AG08395 (cell line): ENCODE measurements at regions not wholly inside any gene's neighbourhood (a gene's known extent, or its start where the extent isn't known, plus 50 kb on each side); places are given as distances from the start of the nearest gene placed in this dataset.

Experiments used
- DNase-seq: peaks from one replicate; pipeline ENCODE4 v3.0.0; 2012; ENCODE audit warnings: mixed read lengths, low spot score

- no peak for DNase-seq
These were observed 630.4 kb downstream of the PRELID2 start for GRCh38 chr5:145204743-145205142.

GRCh38 chr5:145203193-145203592 lies 631.9 kb downstream of the PRELID2 start:
- DNase-seq, result no peak

- DNase-seq, result no peak
These were observed 636.4 kb downstream of the PRELID2 start for GRCh38 chr5:145198525-145199260.

GRCh38 chr5:145189746-145190145 lies 645.4 kb downstream of the PRELID2 start:
- no peak for DNase-seq

- DNase-seq, result no peak
These were observed 654.8 kb downstream of the PRELID2 start for GRCh38 chr5:145180371-145180770.

GRCh38 chr5:145178641-145179523 lies 656.3 kb downstream of the PRELID2 start:
- no peak for DNase-seq

GRCh38 chr5:145176041-145176440 lies 659.1 kb downstream of the PRELID2 start:
- no peak for DNase-seq

GRCh38 chr5:145166110-145166509 lies 669.0 kb downstream of the PRELID2 start:
- DNase-seq, result no peak

GRCh38 chr5:145163876-145164275 lies 671.3 kb downstream of the PRELID2 start:
- DNase-seq, result no peak

GRCh38 chr5:145162626-145163025 lies 672.5 kb downstream of the PRELID2 start:
- no peak for DNase-seq

- no peak for DNase-seq
These were observed 673.8 kb downstream of the PRELID2 start for GRCh38 chr5:145161391-145161790.

GRCh38 chr5:145160679-145161078 lies 674.5 kb downstream of the PRELID2 start:
- DNase-seq, result no peak

- DNase-seq, result no peak
These were observed 676.4 kb downstream of the PRELID2 start for GRCh38 chr5:145158730-145159129.

- DNase-seq, result no peak
These were observed 677.3 kb downstream of the PRELID2 start for GRCh38 chr5:145157841-145158240.

- DNase-seq, result no peak
These were observed 693.6 kb downstream of the PRELID2 start for GRCh38 chr5:145141534-145141933.

GRCh38 chr5:145130996-145131395 lies 704.1 kb downstream of the PRELID2 start:
- no peak for DNase-seq

- DNase-seq, result no peak
These were observed 705.3 kb downstream of the PRELID2 start for GRCh38 chr5:145129797-145130196.

GRCh38 chr5:145124806-145125205 lies 710.3 kb downstream of the PRELID2 start:
- DNase-seq, result no peak

GRCh38 chr5:145118611-145119010 lies 716.5 kb downstream of the PRELID2 start:
- no peak for DNase-seq

GRCh38 chr5:145118127-145118526 lies 717.0 kb downstream of the PRELID2 start:
- DNase-seq, result no peak

- no peak for DNase-seq
These were observed 717.9 kb downstream of the PRELID2 start for GRCh38 chr5:145117285-145117684.

GRCh38 chr5:145111420-145111819 lies 723.7 kb downstream of the PRELID2 start:
- DNase-seq, result no peak

GRCh38 chr5:145110834-145111233 lies 724.3 kb downstream of the PRELID2 start:
- no peak for DNase-seq
